ENCODE measurements at regions not wholly inside any gene's neighbourhood (a gene's known extent, or its start where the extent isn't known, plus 50 kb on each side); places are given as distances from the start of the nearest gene placed in this dataset.

DNA sequence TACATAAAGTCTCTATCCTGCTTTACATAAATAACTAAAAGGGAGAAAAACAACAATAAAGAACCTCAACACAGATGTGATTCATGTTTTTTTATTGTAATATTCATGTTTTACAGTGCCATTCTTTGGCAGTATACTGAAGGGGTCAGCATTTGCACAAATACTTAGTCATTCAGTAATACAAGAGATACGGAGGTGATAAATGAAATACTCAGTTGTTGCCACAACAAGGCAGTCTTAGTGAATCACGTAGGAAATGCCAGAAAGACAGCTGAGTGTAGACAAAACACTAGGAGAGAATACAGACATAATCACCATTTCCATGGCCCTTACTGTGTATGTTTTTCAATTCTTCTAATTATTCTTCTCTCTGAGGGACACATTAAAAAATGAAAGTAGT lies 910.4 kb downstream of the METTL15 start:
- H3K27ac Mint-ChIP-seq = no peak overlapping the region
- Histone ChIP-seq H3K4me1 (ENCODE audit: control insufficient read depth in 2 of 2, insufficient read depth in 2 of 2, low read length in 2 of 2) (no peaks in the 10 kb centered on the region), H3K79me2 (ENCODE audit: control insufficient read depth, insufficient read depth, low read length) (no peaks in the 10 kb centered on the region), H3K9me3 (ENCODE audit: control extremely low read depth in 1 of 3, control insufficient read depth in 2 of 3, insufficient read depth in 1 of 3, low read length in 2 of 3) (no peaks in the 10 kb centered on the region), H3K27me3 (replicated peaks in 1 of 4; ENCODE audit: control extremely low read depth in 1 of 4, control insufficient read depth in 3 of 4, insufficient read depth in 4 of 4, low read length in 3 of 4) (no peaks in the 10 kb centered on the region), H4K20me1 (ENCODE audit: control insufficient read depth, insufficient read depth, low read length, poor library complexity, severe bottlenecking) (no peaks in the 10 kb centered on the region), H3K4me2 (replicated peaks; ENCODE audit: low read depth, low read length, poor library complexity, severe bottlenecking) (no peak overlapping the region), H3K36me3 (replicated peaks in 1 of 2; ENCODE audit: control extremely low read depth in 1 of 2, control insufficient read depth in 1 of 2, extremely low read depth in 1 of 2, insufficient read depth in 2 of 2, low read length in 1 of 2) (no peaks in the 10 kb centered on the region), H3K4me3 (ENCODE audit: control extremely low read depth in 1 of 5, extremely low read depth in 1 of 5, insufficient read depth in 1 of 5, low read depth in 2 of 5, low read length in 4 of 5) (no peak overlapping the region), H3K9ac (ENCODE audit: low read length) (no peak overlapping the region), H3K27ac (ENCODE audit: low read length in 2 of 2) (no peak overlapping the region), H2AFZ (ENCODE audit: insufficient read depth, low read depth, low read length, poor library complexity, severe bottlenecking) (no peak overlapping the region)
- no peak for TF ChIP-seq CTCF (IDR thresholded peaks at IDR 0.05)
- TF ChIP-seq EZH2 (IDR thresholded peaks at IDR 0.05; ENCODE audit: borderline replicate concordance, insufficient read depth, low read depth, low read length, poor library complexity, severe bottlenecking) = no peak
- CTCF ChIA-PET = no interaction called here
- POLR2A ChIA-PET = no interaction called here
- H3K9me3 Mint-ChIP-seq (ENCODE audit: insufficient read depth) = peaks cover 4% of the 10 kb centered on the region
- no peak for ATAC-seq (ENCODE audit: low read depth)
- no peaks in the 10 kb centered on the region for H3K27me3 Mint-ChIP-seq
- no CpG with 5 or more reads among the region's 2 CpGs for WGBS (ENCODE audit: insufficient coverage)
- intact Hi-C loops (cut with micrococcal nuclease) = no loop called here
- DNase-seq = no peak
- H3K4me3 Mint-ChIP-seq = no peak overlapping the region
- no peaks in the 10 kb centered on the region for H3K4me1 Mint-ChIP-seq

DNA sequence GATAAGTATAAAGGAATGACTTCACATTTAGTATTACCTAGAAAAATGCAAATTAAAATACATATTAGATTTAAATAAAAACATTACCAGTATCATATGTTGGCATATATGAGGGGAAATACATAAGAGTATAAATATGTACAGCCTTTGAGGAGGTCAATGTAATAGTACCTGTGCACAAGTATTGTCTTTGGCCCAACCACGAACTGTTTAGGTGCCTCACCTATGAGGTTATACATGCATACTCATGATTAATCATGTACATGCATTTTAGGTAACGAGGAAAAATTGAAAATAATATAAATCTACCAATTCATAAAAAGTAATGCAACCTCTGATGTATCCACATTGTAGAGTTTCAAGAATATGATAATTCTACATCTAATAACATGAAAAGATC lies 909.8 kb downstream of the METTL15 start:
- Histone ChIP-seq H3K9me3 (ENCODE audit: control extremely low read depth in 1 of 3, control insufficient read depth in 2 of 3, insufficient read depth in 1 of 3, low read length in 2 of 3) (no peaks in the 10 kb centered on the region), H3K79me2 (ENCODE audit: control insufficient read depth, insufficient read depth, low read length) (no peaks in the 10 kb centered on the region), H3K4me1 (ENCODE audit: control insufficient read depth in 2 of 2, insufficient read depth in 2 of 2, low read length in 2 of 2) (no peaks in the 10 kb centered on the region), H3K4me3 (ENCODE audit: control extremely low read depth in 1 of 5, extremely low read depth in 1 of 5, insufficient read depth in 1 of 5, low read depth in 2 of 5, low read length in 4 of 5) (no peak overlapping the region), H4K20me1 (ENCODE audit: control insufficient read depth, insufficient read depth, low read length, poor library complexity, severe bottlenecking) (no peaks in the 10 kb centered on the region), H3K9ac (ENCODE audit: low read length) (no peak overlapping the region), H3K4me2 (replicated peaks; ENCODE audit: low read depth, low read length, poor library complexity, severe bottlenecking) (no peak overlapping the region), H3K27me3 (replicated peaks in 1 of 4; ENCODE audit: control extremely low read depth in 1 of 4, control insufficient read depth in 3 of 4, insufficient read depth in 4 of 4, low read length in 3 of 4) (no peaks in the 10 kb centered on the region), H3K36me3 (replicated peaks in 1 of 2; ENCODE audit: control extremely low read depth in 1 of 2, control insufficient read depth in 1 of 2, extremely low read depth in 1 of 2, insufficient read depth in 2 of 2, low read length in 1 of 2) (no peaks in the 10 kb centered on the region), H2AFZ (ENCODE audit: insufficient read depth, low read depth, low read length, poor library complexity, severe bottlenecking) (no peak overlapping the region), H3K27ac (ENCODE audit: low read length in 2 of 2) (no peak overlapping the region)
- H3K27ac Mint-ChIP-seq = no peak overlapping the region
- peaks cover 4% of the 10 kb centered on the region for H3K9me3 Mint-ChIP-seq (ENCODE audit: insufficient read depth)
- ChIA-PET POLR2A (no interaction called here), CTCF (no interaction called here)
- intact Hi-C loops (cut with micrococcal nuclease) = no loop called here
- DNase-seq = no peak
- H3K4me3 Mint-ChIP-seq = no peak overlapping the region
- no peak for TF ChIP-seq CTCF (IDR thresholded peaks at IDR 0.05)
- no peak for TF ChIP-seq EZH2 (IDR thresholded peaks at IDR 0.05; ENCODE audit: borderline replicate concordance, insufficient read depth, low read depth, low read length, poor library complexity, severe bottlenecking)
- WGBS (ENCODE audit: insufficient coverage) = no CpG with 5 or more reads among the region's 2 CpGs
- no peaks in the 10 kb centered on the region for H3K27me3 Mint-ChIP-seq
- H3K4me1 Mint-ChIP-seq = no peaks in the 10 kb centered on the region
- ATAC-seq (ENCODE audit: low read depth) = no peak

All from B cell (primary cell).